ENCODE measurements at regions not wholly inside any gene's neighbourhood (a gene's known extent, or its start where the extent isn't known, plus 50 kb on each side); places are given as distances from the start of the nearest gene placed in this dataset.
"Not testable (repeated sequence)": the region's sequence is repeated elsewhere in the genome, so short reads cannot be mapped to it uniquely, and the experiment has no call there.

- TF ChIP-seq, protein P1, sequence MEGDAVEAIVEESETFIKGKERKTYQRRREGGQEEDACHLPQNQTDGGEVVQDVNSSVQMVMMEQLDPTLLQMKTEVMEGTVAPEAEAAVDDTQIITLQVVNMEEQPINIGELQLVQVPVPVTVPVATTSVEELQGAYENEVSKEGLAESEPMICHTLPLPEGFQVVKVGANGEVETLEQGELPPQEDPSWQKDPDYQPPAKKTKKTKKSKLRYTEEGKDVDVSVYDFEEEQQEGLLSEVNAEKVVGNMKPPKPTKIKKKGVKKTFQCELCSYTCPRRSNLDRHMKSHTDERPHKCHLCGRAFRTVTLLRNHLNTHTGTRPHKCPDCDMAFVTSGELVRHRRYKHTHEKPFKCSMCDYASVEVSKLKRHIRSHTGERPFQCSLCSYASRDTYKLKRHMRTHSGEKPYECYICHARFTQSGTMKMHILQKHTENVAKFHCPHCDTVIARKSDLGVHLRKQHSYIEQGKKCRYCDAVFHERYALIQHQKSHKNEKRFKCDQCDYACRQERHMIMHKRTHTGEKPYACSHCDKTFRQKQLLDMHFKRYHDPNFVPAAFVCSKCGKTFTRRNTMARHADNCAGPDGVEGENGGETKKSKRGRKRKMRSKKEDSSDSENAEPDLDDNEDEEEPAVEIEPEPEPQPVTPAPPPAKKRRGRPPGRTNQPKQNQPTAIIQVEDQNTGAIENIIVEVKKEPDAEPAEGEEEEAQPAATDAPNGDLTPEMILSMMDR (IDR thresholded peaks at IDR 0.05) = peak in 4 of 6 experiments; percentile 14 to 59 (median 17)
- TF ChIP-seq POLR2A (IDR thresholded peaks at IDR 0.05) = not testable (repeated sequence)
These were observed 144.0 kb upstream of the DUSP22 start for GRCh38 chr6:148051-148984.
